ENCODE measurements at regions not wholly inside any gene's neighbourhood (a gene's known extent, or its start where the extent isn't known, plus 50 kb on each side); places are given as distances from the start of the nearest gene placed in this dataset.
"Not testable (repeated sequence)": the region's sequence is repeated elsewhere in the genome, so short reads cannot be mapped to it uniquely, and the experiment has no call there.

GRCh38 chr18:59039040-59039320, 100.7 kb upstream of the SEC11C start:
- TF ChIP-seq CTCF, POLR2A (IDR thresholded peaks at IDR 0.05): not testable (repeated sequence)

Data from body of pancreas (tissue), 4 donors.